ENCODE measurements at regions not wholly inside any gene's neighbourhood (a gene's known extent, or its start where the extent isn't known, plus 50 kb on each side); places are given as distances from the start of the nearest gene placed in this dataset.
"Not testable (repeated sequence)": the region's sequence is repeated elsewhere in the genome, so short reads cannot be mapped to it uniquely, and the experiment has no call there.

DNA sequence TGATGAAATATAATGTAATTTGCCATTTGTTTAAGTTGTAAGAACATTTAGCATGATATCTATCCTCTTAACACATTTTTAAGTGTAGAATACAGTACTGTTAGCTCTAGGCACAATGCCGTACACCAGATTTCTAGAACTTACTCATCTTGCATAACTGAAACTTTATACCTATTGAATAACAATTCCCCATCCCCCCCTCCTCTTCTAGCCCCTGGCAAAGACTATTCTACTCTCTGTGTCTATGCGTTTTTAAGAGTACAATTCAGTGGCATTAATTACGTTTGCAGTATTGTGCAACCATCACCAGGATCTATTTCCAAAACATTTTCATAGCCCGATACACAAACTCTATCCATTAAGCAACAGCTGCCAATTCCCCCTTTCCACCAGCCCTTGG lies 261.7 kb downstream of the PLOD2 start:
- DNase-seq, result no peak

DNA sequence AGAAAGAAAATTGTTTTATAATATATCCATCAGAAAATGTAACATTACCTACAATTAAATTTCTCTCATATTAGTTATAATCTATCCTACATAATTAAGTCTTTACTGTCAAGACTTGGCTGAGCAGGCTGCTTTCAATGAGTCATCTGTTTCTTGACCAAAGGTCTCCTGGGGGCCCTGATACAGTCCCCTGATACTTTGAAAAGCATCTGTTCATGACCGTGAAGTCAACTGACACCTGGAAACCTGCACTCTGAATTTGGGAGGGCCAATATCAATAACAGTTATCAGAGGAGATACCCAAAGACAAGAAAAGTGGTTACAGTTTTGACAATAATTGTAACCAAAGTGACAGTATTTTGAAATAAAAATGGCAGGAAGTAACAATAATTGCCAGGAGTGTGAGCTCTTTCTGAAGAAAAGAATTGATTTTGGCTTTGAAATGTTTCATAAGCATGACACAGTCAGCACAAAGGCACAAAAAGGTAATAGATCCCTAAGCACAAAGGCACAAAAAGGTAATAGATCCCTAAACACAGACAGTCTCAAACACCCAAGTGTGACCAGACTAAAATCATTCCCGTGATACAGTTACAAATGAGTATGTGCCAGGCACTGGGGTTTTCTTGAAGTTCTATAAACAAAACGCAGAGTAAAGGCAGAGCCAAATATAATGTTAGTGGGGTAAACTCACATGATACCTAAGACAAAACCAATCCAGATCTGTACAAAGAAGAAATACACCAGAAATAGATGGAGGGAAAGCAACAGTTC lies 260.7 kb downstream of the PLOD2 start:
- no peak for DNase-seq

- no peak for DNase-seq
Measured at GRCh38 chr3:145902166-145902565, 258.8 kb downstream of the PLOD2 start.

- no peak for DNase-seq
Measured at GRCh38 chr3:145903472-145904013, 257.4 kb downstream of the PLOD2 start.

- no peak for DNase-seq
Measured at GRCh38 chr3:145904138-145904537, 256.8 kb downstream of the PLOD2 start.

GRCh38 chr3:145906301-145906700 lies 254.7 kb downstream of the PLOD2 start:
- DNase-seq, result no peak

DNA sequence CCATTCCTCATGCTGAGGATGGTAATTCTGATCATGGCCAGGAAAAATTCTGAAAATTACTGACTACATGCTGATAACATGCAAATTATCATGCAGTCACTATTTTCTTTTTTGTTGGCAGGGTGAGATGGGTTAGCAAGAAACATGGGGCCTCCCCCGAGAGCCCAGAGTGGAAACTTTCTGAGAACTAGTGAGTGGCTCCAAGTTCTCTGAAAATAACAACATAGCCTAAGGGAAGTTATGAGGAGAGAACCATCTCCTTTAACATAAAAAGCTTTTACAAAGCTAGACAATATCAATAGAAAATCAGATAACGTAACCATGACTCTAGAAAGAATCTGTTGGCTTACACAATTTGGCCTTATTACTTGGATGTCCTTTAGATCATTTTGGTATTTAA lies 254.2 kb downstream of the PLOD2 start:
- DNase-seq, result no peak

GRCh38 chr3:145911016-145911415 lies 250.0 kb downstream of the PLOD2 start:
- DNase-seq, result no peak

GRCh38 chr3:145915787-145916186 lies 245.2 kb downstream of the PLOD2 start:
- DNase-seq, result no peak

DNA sequence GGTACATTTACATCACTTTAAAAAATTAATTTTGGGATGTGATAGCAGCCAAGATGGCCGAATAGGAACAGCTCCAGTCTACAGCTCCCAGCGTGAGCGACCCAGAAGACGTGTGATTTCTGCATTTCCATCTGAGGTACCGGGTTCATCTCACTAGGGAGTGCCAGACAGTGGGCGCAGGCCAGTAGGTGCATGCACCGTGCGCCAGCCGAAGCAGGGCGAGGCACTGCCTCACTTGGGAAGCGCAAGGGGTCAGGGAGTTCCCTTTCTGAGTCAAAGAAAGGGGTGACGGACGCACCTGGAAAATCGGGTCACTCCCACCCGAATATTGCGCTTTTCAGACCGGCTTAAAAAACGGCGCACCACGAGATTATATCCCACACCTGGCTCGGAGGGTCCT lies 233.2 kb downstream of the PLOD2 start:
- not testable (repeated sequence) for DNase-seq

GRCh38 chr3:145936971-145937370 lies 224.0 kb downstream of the PLOD2 start:
- DNase-seq, result no peak

DNA sequence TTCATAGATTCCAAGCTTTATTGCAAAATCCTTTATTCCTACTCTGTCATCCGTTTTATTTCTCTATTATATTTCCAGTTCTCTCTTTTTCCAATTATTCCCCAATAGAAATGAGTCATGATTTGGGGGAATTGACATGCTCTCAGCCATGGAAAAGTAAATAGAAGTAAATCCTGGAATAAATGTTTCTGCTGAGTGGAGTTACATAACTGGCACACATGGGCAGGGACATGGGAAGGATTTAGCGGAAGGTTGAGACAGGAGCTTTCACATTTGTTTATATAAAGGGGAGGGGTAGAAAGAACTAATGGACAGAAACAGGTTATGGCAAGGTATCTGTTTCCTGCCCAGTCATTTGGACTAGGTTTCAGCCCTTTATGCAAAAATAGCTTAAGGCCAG lies 221.6 kb downstream of the PLOD2 start:
- no peak for DNase-seq

- no peak for DNase-seq
Measured at GRCh38 chr3:145942052-145942451, 218.9 kb downstream of the PLOD2 start.

DNA sequence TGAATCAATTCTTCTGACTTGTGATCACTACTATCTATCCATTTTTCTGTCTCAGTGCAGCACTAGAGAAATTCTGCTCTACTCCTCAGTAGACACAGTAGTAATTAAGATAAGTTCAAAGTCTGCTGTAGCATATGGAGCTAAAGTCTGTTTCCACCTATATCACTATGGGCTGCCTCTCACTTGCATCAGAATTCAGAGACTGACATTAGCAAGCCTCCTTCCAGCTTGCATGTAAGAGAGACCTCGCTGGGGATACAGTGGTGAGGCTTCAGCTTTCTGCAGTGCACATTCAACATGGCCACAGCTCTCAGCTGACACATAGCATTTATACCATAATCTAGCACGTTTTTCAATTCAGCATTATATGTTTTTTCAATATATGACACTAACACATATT lies 217.0 kb downstream of the PLOD2 start:
- DNase-seq, result no peak

DNA sequence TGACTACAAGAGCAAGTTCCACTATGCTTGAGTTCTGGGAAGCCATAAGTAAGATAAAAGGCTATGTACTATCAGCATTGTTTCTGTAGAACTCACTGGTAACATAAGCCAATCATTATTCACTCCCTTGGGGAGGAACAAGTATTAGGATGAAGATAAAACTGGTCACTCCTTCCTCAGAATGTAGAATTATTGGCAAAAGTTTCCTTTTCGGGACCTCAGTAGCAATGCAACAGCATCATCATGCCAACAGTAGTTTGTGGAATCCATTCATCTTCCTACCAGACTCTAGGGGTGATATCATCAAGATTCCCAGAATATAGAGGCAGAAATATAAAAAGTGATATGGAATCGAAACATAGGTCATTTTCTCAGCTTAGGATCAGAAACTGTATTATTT lies 209.5 kb downstream of the PLOD2 start:
- DNase-seq, result no peak

DNA sequence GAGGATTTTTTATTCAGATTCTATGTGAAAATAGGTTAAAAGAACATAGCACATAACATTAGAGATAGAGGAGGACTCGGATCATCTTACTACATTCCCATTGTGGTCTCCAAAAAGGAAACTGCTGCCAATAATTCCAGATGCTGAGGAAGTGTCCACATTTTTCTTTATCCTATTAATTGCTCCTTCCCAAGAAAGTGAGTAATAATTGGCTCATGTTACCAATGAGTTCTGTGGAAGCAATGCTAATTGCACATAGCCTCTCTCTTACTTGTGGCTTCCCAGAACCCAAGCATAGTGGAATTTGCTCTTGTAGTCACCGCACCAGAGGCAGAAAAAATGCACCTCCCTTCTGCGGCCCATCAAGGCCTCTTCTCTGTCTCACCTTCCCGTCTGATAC lies 208.4 kb downstream of the PLOD2 start:
- no peak for DNase-seq

- DNase-seq, result no peak
Measured at GRCh38 chr3:145953316-145953715, 207.7 kb downstream of the PLOD2 start.

DNA sequence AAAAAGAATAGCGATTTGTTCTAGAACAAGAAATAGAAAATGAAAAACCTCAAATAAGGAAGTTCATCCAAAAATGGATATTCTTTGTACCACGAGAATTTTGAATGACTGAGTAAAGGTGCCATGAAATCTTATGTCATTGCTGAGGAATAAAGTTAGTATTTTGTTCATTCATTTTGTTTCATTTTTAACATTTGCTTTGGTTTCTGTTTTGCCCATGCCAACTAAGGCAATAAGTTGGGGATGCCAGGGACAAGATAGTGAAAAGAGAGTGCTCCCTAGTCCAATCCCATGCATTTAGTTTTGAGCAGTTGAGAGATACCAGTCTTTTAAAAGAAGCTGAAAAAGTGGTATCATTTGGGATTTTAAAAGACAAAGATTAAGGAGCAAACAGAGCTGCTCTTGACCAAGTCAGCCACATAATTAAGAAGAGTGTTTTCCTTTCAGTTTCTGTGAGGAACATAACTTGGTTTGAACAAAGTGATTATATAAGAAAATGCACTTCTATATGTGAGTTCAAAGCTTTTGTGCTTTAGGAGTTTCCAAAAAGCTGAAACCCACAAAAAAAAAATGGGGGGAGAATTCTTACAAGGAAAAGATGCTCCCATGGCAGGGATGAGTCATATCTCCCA lies 201.4 kb downstream of the PLOD2 start:
- no peak for DNase-seq

- DNase-seq, result no peak
Measured at GRCh38 chr3:145963111-145963510, 197.9 kb downstream of the PLOD2 start.

- no peak for DNase-seq
Measured at GRCh38 chr3:145967043-145967442, 193.9 kb downstream of the PLOD2 start.

DNA sequence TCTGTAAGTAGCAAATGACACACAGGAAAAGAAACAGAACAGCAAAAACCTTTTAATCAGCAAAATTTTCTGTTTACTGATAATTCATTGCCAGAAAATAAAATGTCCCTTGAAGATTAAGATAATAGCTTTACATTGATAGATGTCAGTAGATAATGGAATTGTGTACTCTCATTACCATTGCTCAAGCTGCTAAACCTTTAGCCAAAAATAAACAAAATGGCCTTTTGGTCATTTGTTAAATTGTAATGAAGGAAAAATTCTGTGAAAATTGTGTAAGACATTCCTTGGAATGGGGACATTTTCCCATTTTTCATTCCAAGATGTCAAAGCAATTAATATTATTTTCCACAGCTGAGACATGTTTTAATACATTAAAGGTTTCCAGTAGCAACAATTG lies 189.8 kb downstream of the PLOD2 start:
- DNase-seq, result no peak

GRCh38 chr3:145972851-145973250 lies 188.1 kb downstream of the PLOD2 start:
- DNase-seq, result no peak

DNA sequence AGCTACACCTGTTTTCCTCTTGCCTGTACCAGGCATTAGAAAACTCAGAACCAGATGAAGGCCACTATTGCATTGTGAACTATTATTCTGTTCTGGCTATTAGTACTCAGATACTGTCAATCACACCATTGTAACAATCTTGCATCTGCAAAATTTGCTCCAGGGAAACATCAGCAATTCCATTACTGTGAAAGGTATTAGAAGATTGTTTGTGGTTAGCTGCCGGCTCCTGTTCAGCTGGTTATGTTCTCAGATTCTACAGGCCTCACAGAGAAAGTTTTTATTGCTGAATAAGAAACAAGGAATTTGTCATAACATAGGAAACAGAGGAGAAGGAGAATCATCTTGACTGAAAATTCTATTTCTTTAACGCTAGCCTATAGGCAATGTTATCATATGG lies 179.9 kb downstream of the PLOD2 start:
- DNase-seq, result no peak

GRCh38 chr3:145983101-145983500 lies 177.9 kb downstream of the PLOD2 start:
- no peak for DNase-seq

Data from activated effector memory CD4-positive, alpha-beta T cell treated with anti-CD3 and anti-CD28 coated beads, Interleukin-2, amount 50 U/mL, for 16 hours (primary cell).